ENCODE measurements at regions not wholly inside any gene's neighbourhood (a gene's known extent, or its start where the extent isn't known, plus 50 kb on each side); places are given as distances from the start of the nearest gene placed in this dataset.
A peak's percentile ranks its signal among the peaks of the same experiment; 100 is the strongest.

DNA sequence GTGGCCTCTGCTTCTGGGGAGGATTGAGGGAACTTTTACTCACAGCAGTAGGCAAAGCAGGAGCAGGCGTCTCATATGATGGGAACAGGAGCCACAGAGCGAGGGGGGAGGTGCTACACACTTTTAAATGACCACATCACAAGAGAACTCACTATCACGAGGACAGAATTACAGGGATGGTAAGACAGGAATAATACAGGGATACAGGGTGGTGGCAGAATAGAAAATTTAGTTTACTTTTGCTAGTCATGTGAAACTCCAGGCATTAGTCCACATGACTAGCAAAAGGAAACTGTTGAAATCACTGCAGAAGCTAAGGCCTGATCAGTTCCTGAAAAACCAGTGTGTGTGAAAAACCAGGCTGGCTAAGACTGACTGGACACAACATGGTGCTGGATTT lies 382.4 kb downstream of the NNT start:
- no peak for TF ChIP-seq ZNF205 (CRISPR knock-in tag; IDR thresholded peaks at IDR 0.05)
- no peak for TF ChIP-seq RFXAP (CRISPR knock-in tag; IDR thresholded peaks at IDR 0.05; ENCODE audit: borderline replicate concordance)
- TF ChIP-seq, protein P1, sequence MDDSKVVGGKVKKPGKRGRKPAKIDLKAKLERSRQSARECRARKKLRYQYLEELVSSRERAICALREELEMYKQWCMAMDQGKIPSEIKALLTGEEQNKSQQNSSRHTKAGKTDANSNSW (CRISPR knock-in tag; IDR thresholded peaks at IDR 0.05; ENCODE audit: borderline replicate concordance) = no peak
- no peak for TF ChIP-seq HDAC2 (CRISPR knock-in tag; IDR thresholded peaks at IDR 0.05)
- H3K79me2 ChIP-seq (ENCODE audit: insufficient read depth, low read length) = no peaks in the 10 kb centered on the region
- intact Hi-C loops (cut with micrococcal nuclease; ENCODE audit: unreplicated experiment) = no loop called here
- in situ Hi-C loops (cut with HindIII; ENCODE audit: extremely low pct_ligation_motif_present, low pct_unique_long_range_greater_than_20kb) = no loop called here
- H3K27me3 ChIP-seq (ENCODE audit: control insufficient read depth in 1 of 2, insufficient read depth in 2 of 2, low read length in 2 of 2) = no peaks in the 10 kb centered on the region
- no peaks in the 10 kb centered on the region for H3K36me3 ChIP-seq (replicated peaks in 1 of 2; ENCODE audit: control insufficient read depth in 1 of 2, insufficient read depth in 2 of 2, low read length in 2 of 2)
- ChIA-PET POLR2A (no interaction called here), CTCF (ENCODE audit: low intra/inter-chr PET ratio, low total read pairs) (no interaction called here)
- no peak overlapping the region for H3K4me2 ChIP-seq (ENCODE audit: low read depth, low read length)
- WGBS (ENCODE audit: low lambda C conversion rate) = 15% methylated on average over 3 of the region's 3 CpGs
- H3K4me1 ChIP-seq (ENCODE audit: insufficient read depth, low read length) = no peaks in the 10 kb centered on the region
- H4K20me1 ChIP-seq (ENCODE audit: insufficient read depth, low read length) = no peaks in the 10 kb centered on the region
- H3K4me3 ChIP-seq (replicated peaks in 1 of 3; ENCODE audit: insufficient read depth in 1 of 3, low read depth in 2 of 3, low read length in 3 of 3) = no peak overlapping the region
- H2AFZ ChIP-seq (ENCODE audit: low read length) = no peak overlapping the region
- H3K9ac ChIP-seq (ENCODE audit: insufficient read depth, low read depth, low read length) = no peak overlapping the region
- FAIRE-seq = no peak
- H3K9me3 ChIP-seq (ENCODE audit: low read length) = no peaks in the 10 kb centered on the region
- no peak overlapping the region for H3K27ac ChIP-seq (ENCODE audit: extremely low read length, insufficient read depth, low read length)
- no peak for ATAC-seq
- DNase-seq (ENCODE audit: low spot score) = no peak
- BruUV-seq (replicated peaks) = no TSS peak

DNA sequence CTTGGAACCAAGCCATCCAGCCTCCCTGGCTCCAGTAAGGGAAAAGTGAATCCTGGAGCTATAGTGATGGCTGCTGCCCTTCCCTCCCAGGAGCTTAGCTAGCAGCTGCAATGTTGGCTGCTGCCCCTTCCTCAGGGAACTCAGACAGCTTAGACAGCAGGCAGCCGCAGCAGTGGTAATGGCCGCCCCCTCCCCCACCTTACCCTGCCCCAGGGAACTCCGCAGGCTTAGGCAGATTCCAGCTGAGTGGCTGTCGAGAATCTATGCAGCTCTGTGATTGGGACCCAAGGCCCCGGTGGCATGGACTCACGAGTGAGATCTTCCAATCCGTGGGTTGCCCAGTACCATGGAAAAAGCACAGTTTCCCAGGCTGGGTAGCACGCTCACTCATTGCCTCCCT lies 378.6 kb downstream of the NNT start:
- Histone ChIP-seq H3K4me1 (ENCODE audit: insufficient read depth, low read length) (no peaks in the 10 kb centered on the region), H3K4me2 (ENCODE audit: low read depth, low read length) (no peak overlapping the region), H3K27ac (ENCODE audit: extremely low read length, insufficient read depth, low read length) (no peak overlapping the region), H4K20me1 (ENCODE audit: insufficient read depth, low read length) (no peaks in the 10 kb centered on the region), H3K9me3 (ENCODE audit: low read length) (no peaks in the 10 kb centered on the region), H3K9ac (ENCODE audit: insufficient read depth, low read depth, low read length) (no peak overlapping the region), H3K27me3 (ENCODE audit: control insufficient read depth in 1 of 2, insufficient read depth in 2 of 2, low read length in 2 of 2) (no peaks in the 10 kb centered on the region), H2AFZ (ENCODE audit: low read length) (no peak overlapping the region), H3K4me3 (replicated peaks in 1 of 3; ENCODE audit: insufficient read depth in 1 of 3, low read depth in 2 of 3, low read length in 3 of 3) (no peak overlapping the region), H3K36me3 (replicated peaks in 1 of 2; ENCODE audit: control insufficient read depth in 1 of 2, insufficient read depth in 2 of 2, low read length in 2 of 2) (no peaks in the 10 kb centered on the region), H3K79me2 (ENCODE audit: insufficient read depth, low read length) (no peaks in the 10 kb centered on the region)
- POLR2A ChIA-PET = interaction anchor here (0.8 kb wide), 1 partner anchor 20 kb away, joined by 5 read pairs; no protein-coding TSS in a partner anchor
- in situ Hi-C loops (cut with HindIII; ENCODE audit: extremely low pct_ligation_motif_present, low pct_unique_long_range_greater_than_20kb) (no loop called here), intact Hi-C loops (cut with micrococcal nuclease; ENCODE audit: unreplicated experiment) (no loop called here)
- no CpG with 5 or more reads among the region's 8 CpGs for WGBS (ENCODE audit: low lambda C conversion rate)
- CTCF ChIA-PET (ENCODE audit: low intra/inter-chr PET ratio, low total read pairs) = no interaction called here
- FAIRE-seq (no peak), ATAC-seq (peak; percentile 31; the same call in 2 of the 3 replicates), DNase-seq (ENCODE audit: low spot score) (no peak)
- BruUV-seq (replicated peaks) = no TSS peak
- no peak for TF ChIP-seq MTF1 (CRISPR knock-in tag; IDR thresholded peaks at IDR 0.05)
- no peak for TF ChIP-seq ZSCAN9 (CRISPR knock-in tag; IDR thresholded peaks at IDR 0.05; ENCODE audit: borderline replicate concordance)
- TF ChIP-seq NCOR1 (IDR thresholded peaks at IDR 0.05; ENCODE audit: borderline replicate concordance, low read length) = no peak
- no peak for TF ChIP-seq HDAC6 (IDR thresholded peaks at IDR 0.05; ENCODE audit: low read depth, low read length)
- TF ChIP-seq ZNF235 (CRISPR knock-in tag; IDR thresholded peaks at IDR 0.05; ENCODE audit: borderline replicate concordance) = no peak
- no peak for TF ChIP-seq ZNF331 (CRISPR knock-in tag; IDR thresholded peaks at IDR 0.05)
- TF ChIP-seq, protein P2, sequence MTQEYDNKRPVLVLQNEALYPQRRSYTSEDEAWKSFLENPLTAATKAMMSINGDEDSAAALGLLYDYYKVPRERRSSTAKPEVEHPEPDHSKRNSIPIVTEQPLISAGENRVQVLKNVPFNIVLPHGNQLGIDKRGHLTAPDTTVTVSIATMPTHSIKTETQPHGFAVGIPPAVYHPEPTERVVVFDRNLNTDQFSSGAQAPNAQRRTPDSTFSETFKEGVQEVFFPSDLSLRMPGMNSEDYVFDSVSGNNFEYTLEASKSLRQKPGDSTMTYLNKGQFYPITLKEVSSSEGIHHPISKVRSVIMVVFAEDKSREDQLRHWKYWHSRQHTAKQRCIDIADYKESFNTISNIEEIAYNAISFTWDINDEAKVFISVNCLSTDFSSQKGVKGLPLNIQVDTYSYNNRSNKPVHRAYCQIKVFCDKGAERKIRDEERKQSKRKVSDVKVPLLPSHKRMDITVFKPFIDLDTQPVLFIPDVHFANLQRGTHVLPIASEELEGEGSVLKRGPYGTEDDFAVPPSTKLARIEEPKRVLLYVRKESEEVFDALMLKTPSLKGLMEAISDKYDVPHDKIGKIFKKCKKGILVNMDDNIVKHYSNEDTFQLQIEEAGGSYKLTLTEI (CRISPR knock-in tag; conservative IDR thresholded peaks at IDR 0.05) = no peak
- TF ChIP-seq ZNF83 (CRISPR knock-in tag; IDR thresholded peaks at IDR 0.05; ENCODE audit: borderline replicate concordance) = no peak
- TF ChIP-seq SSRP1 (CRISPR knock-in tag; IDR thresholded peaks at IDR 0.05) = no peak
- TF ChIP-seq, protein P3, sequence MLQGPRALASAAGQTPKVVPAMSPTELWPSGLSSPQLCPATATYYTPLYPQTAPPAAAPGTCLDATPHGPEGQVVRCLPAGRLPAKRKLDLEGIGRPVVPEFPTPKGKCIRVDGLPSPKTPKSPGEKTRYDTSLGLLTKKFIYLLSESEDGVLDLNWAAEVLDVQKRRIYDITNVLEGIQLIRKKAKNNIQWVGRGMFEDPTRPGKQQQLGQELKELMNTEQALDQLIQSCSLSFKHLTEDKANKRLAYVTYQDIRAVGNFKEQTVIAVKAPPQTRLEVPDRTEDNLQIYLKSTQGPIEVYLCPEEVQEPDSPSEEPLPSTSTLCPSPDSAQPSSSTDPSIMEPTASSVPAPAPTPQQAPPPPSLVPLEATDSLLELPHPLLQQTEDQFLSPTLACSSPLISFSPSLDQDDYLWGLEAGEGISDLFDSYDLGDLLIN (CRISPR knock-in tag; IDR thresholded peaks at IDR 0.05; ENCODE audit: borderline replicate concordance) = no peak
- no peak for TF ChIP-seq PPARG (CRISPR knock-in tag; conservative IDR thresholded peaks at IDR 0.05)
- TF ChIP-seq ZNF33A (CRISPR knock-in tag; IDR thresholded peaks at IDR 0.05; ENCODE audit: borderline replicate concordance) = no peak
- TF ChIP-seq NFKBIZ (CRISPR knock-in tag; IDR thresholded peaks at IDR 0.05) = no peak
- no peak for TF ChIP-seq ZFP82 (CRISPR knock-in tag; IDR thresholded peaks at IDR 0.05; ENCODE audit: borderline replicate concordance)
- TF ChIP-seq ZNF260 (CRISPR knock-in tag; IDR thresholded peaks at IDR 0.05; ENCODE audit: borderline replicate concordance, low read depth) = no peak

Data from HepG2 (cell line).